ENCODE measurements at regions not wholly inside any gene's neighbourhood (a gene's known extent, or its start where the extent isn't known, plus 50 kb on each side); places are given as distances from the start of the nearest gene placed in this dataset.

DNA sequence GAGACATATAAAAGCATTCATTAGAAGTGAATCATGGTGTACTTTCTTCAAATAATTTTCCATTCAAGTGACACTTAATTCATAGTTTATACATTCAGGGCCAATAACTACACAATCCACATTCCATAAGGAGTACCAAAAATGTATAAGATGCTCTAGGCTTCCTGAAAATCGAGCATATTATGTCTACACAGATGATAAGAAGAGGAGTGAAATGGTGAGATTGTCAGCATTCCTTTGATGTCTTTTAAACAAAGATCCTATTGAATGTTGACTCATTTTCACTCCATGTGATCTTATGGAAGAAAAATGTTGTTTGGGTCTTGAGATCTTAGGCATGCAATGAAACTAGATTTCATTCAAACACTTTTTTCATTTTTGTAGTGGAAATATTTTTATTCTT lies 843.2 kb downstream of the KCNA4 start:
- Mint-ChIP-seq H3K27ac (ENCODE audit: unreplicated experiment) (no peak overlapping the region), H3K27me3 (ENCODE audit: unreplicated experiment) (no peaks in the 10 kb centered on the region), H3K4me1 (ENCODE audit: unreplicated experiment) (no peaks in the 10 kb centered on the region), H3K36me3 (ENCODE audit: low read depth, unreplicated experiment) (no peaks in the 10 kb centered on the region), H3K4me3 (ENCODE audit: unreplicated experiment) (no peak overlapping the region), H3K9me3 (ENCODE audit: unreplicated experiment) (no peaks in the 10 kb centered on the region)
- DNase-seq (ENCODE audit: low spot score): no peak
- TF ChIP-seq, protein P1, sequence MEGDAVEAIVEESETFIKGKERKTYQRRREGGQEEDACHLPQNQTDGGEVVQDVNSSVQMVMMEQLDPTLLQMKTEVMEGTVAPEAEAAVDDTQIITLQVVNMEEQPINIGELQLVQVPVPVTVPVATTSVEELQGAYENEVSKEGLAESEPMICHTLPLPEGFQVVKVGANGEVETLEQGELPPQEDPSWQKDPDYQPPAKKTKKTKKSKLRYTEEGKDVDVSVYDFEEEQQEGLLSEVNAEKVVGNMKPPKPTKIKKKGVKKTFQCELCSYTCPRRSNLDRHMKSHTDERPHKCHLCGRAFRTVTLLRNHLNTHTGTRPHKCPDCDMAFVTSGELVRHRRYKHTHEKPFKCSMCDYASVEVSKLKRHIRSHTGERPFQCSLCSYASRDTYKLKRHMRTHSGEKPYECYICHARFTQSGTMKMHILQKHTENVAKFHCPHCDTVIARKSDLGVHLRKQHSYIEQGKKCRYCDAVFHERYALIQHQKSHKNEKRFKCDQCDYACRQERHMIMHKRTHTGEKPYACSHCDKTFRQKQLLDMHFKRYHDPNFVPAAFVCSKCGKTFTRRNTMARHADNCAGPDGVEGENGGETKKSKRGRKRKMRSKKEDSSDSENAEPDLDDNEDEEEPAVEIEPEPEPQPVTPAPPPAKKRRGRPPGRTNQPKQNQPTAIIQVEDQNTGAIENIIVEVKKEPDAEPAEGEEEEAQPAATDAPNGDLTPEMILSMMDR (IDR thresholded peaks at IDR 0.05; ENCODE audit: unreplicated experiment): no peak

DNA sequence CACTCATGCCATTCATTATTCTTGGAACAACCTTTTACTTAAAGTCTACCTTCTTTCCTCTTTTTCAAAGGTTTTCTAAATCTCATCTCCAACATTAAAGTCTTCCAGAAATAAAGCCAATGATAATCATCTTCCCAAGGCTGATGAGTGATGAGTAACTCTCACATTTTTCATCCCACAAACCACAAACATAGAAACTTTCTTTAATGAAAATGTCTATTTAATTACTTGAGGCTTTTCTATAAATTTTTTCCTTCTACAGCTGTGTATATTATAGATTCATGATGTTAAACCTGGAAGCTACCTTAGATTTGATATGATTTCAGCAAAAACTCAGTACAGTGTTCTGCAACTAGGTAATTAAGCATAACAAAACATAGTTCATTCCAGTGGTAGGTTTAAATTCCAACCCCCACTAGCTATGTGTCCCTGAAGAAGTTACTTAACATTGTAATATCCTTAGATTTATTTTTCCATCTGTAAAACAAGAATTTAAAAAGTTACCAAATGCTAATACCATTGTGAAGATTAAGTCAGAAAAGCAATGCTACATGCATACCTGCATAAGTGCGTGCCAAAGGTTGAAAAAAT lies 845.4 kb downstream of the KCNA4 start:
- Mint-ChIP-seq H3K27ac (ENCODE audit: unreplicated experiment) (no peak overlapping the region), H3K4me1 (ENCODE audit: unreplicated experiment) (no peaks in the 10 kb centered on the region), H3K36me3 (ENCODE audit: low read depth, unreplicated experiment) (no peaks in the 10 kb centered on the region), H3K4me3 (ENCODE audit: unreplicated experiment) (no peak overlapping the region), H3K27me3 (ENCODE audit: unreplicated experiment) (no peaks in the 10 kb centered on the region), H3K9me3 (ENCODE audit: unreplicated experiment) (no peaks in the 10 kb centered on the region)
- TF ChIP-seq, protein P1 (IDR thresholded peaks at IDR 0.05; ENCODE audit: unreplicated experiment): no peak
- DNase-seq (ENCODE audit: low spot score): no peak

DNA sequence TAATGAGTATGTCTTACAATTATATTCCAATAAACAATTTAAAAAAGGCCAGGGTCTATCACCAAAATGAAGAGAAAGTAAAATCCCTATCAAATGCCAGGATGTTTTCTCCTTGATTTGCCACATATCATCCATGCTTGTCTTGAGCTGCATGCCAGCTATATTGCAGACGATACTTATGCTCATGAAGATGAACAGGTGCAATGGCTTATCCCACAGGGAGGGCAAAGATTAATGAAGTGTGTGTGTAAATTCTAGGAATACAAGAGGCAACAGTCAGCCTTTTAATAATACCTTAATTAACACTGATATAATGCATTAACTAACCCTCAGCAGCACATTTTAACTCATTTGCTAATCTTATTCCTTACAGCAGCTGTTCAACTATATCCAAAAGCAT lies 850.5 kb downstream of the KCNA4 start:
- no peak overlapping the region for H3K27ac Mint-ChIP-seq (ENCODE audit: unreplicated experiment)
- no peaks in the 10 kb centered on the region for H3K36me3 Mint-ChIP-seq (ENCODE audit: low read depth, unreplicated experiment)
- no peaks in the 10 kb centered on the region for H3K4me1 Mint-ChIP-seq (ENCODE audit: unreplicated experiment)
- H3K4me3 Mint-ChIP-seq (ENCODE audit: unreplicated experiment): no peak overlapping the region
- no peaks in the 10 kb centered on the region for H3K9me3 Mint-ChIP-seq (ENCODE audit: unreplicated experiment)
- DNase-seq (ENCODE audit: low spot score): no peak
- TF ChIP-seq, protein P1 (IDR thresholded peaks at IDR 0.05; ENCODE audit: unreplicated experiment): no peak
- no peaks in the 10 kb centered on the region for H3K27me3 Mint-ChIP-seq (ENCODE audit: unreplicated experiment)

DNA sequence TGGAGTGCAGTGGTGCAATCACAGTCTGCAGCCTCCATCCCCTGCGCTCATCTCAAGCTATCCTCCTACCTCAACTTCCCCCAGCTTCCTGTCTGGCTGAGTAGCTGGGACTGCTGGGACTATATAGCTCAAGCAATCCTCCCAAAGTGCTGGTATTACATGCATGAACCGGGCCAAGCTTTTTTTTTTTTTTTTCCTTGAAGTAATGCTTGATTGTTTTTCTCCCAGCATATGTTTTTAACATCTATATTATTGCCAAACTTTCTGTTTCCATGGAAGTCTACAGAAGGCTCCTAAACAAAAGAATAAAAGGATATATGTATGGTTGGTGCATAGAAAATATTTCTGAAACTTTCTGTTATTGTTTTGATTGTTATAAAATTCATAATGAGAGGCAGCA lies 853.6 kb downstream of the KCNA4 start:
- Mint-ChIP-seq H3K4me3 (ENCODE audit: unreplicated experiment) (no peak overlapping the region), H3K36me3 (ENCODE audit: low read depth, unreplicated experiment) (no peaks in the 10 kb centered on the region), H3K27me3 (ENCODE audit: unreplicated experiment) (no peaks in the 10 kb centered on the region), H3K4me1 (ENCODE audit: unreplicated experiment) (no peaks in the 10 kb centered on the region), H3K27ac (ENCODE audit: unreplicated experiment) (no peak overlapping the region), H3K9me3 (ENCODE audit: unreplicated experiment) (no peaks in the 10 kb centered on the region)
- no peak for DNase-seq (ENCODE audit: low spot score)
- TF ChIP-seq, protein P1 (IDR thresholded peaks at IDR 0.05; ENCODE audit: unreplicated experiment): no peak

DNA sequence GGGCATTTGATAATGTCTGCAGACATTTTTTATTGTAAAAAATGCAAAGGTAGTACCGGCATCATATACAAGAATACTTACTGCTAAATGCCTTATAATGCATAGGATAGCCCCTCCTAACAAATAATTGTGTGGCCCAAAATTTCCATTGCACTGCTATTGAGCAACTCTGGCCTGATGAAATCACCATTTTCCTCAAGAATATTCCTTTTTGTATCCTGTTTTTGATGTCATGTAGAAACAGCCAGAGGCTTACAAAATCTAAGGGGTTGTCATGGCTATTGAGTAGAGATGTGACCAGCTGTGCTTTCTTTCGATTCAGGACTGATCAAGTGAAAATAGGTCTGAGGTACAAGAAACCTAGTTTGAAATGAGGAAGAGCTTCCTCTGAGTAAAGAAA lies 854.3 kb downstream of the KCNA4 start:
- DNase-seq (ENCODE audit: low spot score): no peak
- H3K9me3 Mint-ChIP-seq (ENCODE audit: unreplicated experiment): no peaks in the 10 kb centered on the region
- no peak overlapping the region for H3K27ac Mint-ChIP-seq (ENCODE audit: unreplicated experiment)
- H3K4me3 Mint-ChIP-seq (ENCODE audit: unreplicated experiment): no peak overlapping the region
- H3K36me3 Mint-ChIP-seq (ENCODE audit: low read depth, unreplicated experiment): no peaks in the 10 kb centered on the region
- no peaks in the 10 kb centered on the region for H3K4me1 Mint-ChIP-seq (ENCODE audit: unreplicated experiment)
- no peaks in the 10 kb centered on the region for H3K27me3 Mint-ChIP-seq (ENCODE audit: unreplicated experiment)
- TF ChIP-seq, protein P1 (IDR thresholded peaks at IDR 0.05; ENCODE audit: unreplicated experiment): no peak

All from endothelial cell (in vitro differentiated cells).